Activated CD4-positive, alpha-beta memory T cell treated with anti-CD3 and anti-CD28 coated beads for 36 hours (primary cell): ENCODE measurements at regions not wholly inside any gene's neighbourhood (a gene's known extent, or its start where the extent isn't known, plus 50 kb on each side); places are given as distances from the start of the nearest gene placed in this dataset.
"Not testable (repeated sequence)": the region's sequence is repeated elsewhere in the genome, so short reads cannot be mapped to it uniquely, and the experiment has no call there.

ENCODE experiments used
- CTCF ChIA-PET: fragments of 350-600 bp; sonication (Branson Sonifier 250); formaldehyde crosslinking; loops from one replicate; lab custom pipeline; 2021; ENCODE audit warnings: antibody characterized with exemption, inconsistent platforms; lab: Charles Lee
- POLR2A ChIA-PET: fragments of 350-600 bp; sonication (Branson Sonifier 250); formaldehyde crosslinking; loops from one replicate; lab custom pipeline; 2021; ENCODE audit warnings: antibody characterized with exemption; lab: Charles Lee
- DNase-seq: peaks from one replicate; pipeline ENCODE4 v3.0.0-alpha.2; 2020
- H3K27ac Mint-ChIP-seq: one replicate; pipeline ENCODE4 v1.8.0; 2021; ENCODE audit warnings: mixed read lengths
- H3K27me3 Mint-ChIP-seq: one replicate; pipeline ENCODE4 v1.8.0; 2021; ENCODE audit warnings: mixed read lengths
- H3K36me3 Mint-ChIP-seq: one replicate; pipeline ENCODE4 v1.8.0; 2021; ENCODE audit warnings: mixed read lengths
- H3K4me1 Mint-ChIP-seq: one replicate; pipeline ENCODE4 v1.8.0; 2021; ENCODE audit warnings: low read depth, mixed read lengths
- H3K4me3 Mint-ChIP-seq: one replicate; pipeline ENCODE4 v1.8.0; 2021; ENCODE audit warnings: mild to moderate bottlenecking, mixed read lengths
- H3K9me3 Mint-ChIP-seq: one replicate; pipeline ENCODE4 v1.8.0; 2021; ENCODE audit warnings: mixed read lengths
- intact Hi-C: fragments of 100-400 bp; cut with micrococcal nuclease; formaldehyde crosslinking; loops from one replicate; pipeline ENCODE4 v1.15.1; 2023

- intact Hi-C loops, POLR2A ChIA-PET, H3K27me3 Mint-ChIP-seq, H3K4me3 Mint-ChIP-seq, H3K4me1 Mint-ChIP-seq, H3K27ac Mint-ChIP-seq, DNase-seq, H3K9me3 Mint-ChIP-seq: not testable (repeated sequence)
- peaks cover 22% of the 10 kb centered on the region for H3K36me3 Mint-ChIP-seq
- CTCF ChIA-PET: interaction anchor here (1.0 kb wide), 1 partner anchor 141 kb away, joined by 3 read pairs; no protein-coding TSS in a partner anchor
These were observed 74.4 kb upstream of the KCTD7 start for GRCh38 chr7:66554291-66554690.

GRCh38 chr7:66554842-66555430, 73.7 kb upstream of the KCTD7 start:
- intact Hi-C loops: loop anchor here (5.0 kb wide), 1 partner anchor 523 kb away; no protein-coding TSS in a partner anchor
- H3K9me3 Mint-ChIP-seq, H3K4me1 Mint-ChIP-seq, POLR2A ChIA-PET, H3K4me3 Mint-ChIP-seq, DNase-seq, H3K27me3 Mint-ChIP-seq, CTCF ChIA-PET, H3K27ac Mint-ChIP-seq: not testable (repeated sequence)
- H3K36me3 Mint-ChIP-seq: peaks cover 20% of the 10 kb centered on the region

- POLR2A ChIA-PET: no interaction called here
- DNase-seq: no peak
These were observed 72.5 kb upstream of the KCTD7 start for GRCh38 chr7:66556177-66556548.

GRCh38 chr7:66556549-66557213, 72.0 kb upstream of the KCTD7 start:
- H3K4me3 Mint-ChIP-seq: no peak overlapping the region
- H3K36me3 Mint-ChIP-seq: peaks cover 16% of the 10 kb centered on the region
- DNase-seq: no peak
- no peaks in the 10 kb centered on the region for H3K27me3 Mint-ChIP-seq
- POLR2A ChIA-PET: no interaction called here
- H3K9me3 Mint-ChIP-seq: no peaks in the 10 kb centered on the region
- CTCF ChIA-PET: interaction anchor here (0.6 to 1.7 kb wide), 3 partner anchors 11 to 182 kb away, joined by 3 to 4 read pairs (median 4); no protein-coding TSS in a partner anchor
- H3K27ac Mint-ChIP-seq: no peak overlapping the region
- intact Hi-C loops: loop anchor here (2.0 to 5.0 kb wide), 2 partner anchors 72 to 524 kb away; partner anchors contain the start of gene KCTD7
- no peaks in the 10 kb centered on the region for H3K4me1 Mint-ChIP-seq

More at GRCh38 chr7:66556177-66556548, 72.5 kb upstream of the KCTD7 start:
- Mint-ChIP-seq H3K4me3 (no peak overlapping the region), H3K9me3 (no peaks in the 10 kb centered on the region), H3K27ac (no peak overlapping the region), H3K4me1 (no peaks in the 10 kb centered on the region), H3K36me3 (peaks cover 20% of the 10 kb centered on the region), H3K27me3 (no peaks in the 10 kb centered on the region)
- CTCF ChIA-PET: no interaction called here
- intact Hi-C loops: loop anchor here (2.0 to 5.0 kb wide), 2 partner anchors 73 to 524 kb away; partner anchors contain the start of gene KCTD7

- intact Hi-C loops: loop anchor here (2.0 to 5.0 kb wide), 2 partner anchors 71 to 525 kb away; partner anchors contain the start of gene KCTD7
- CTCF ChIA-PET: interaction anchor here (0.6 to 1.7 kb wide), 15 partner anchors 11 to 287 kb away, joined by 3 to 5 read pairs (median 3); no protein-coding TSS in a partner anchor
- H3K36me3 Mint-ChIP-seq: peaks cover 13% of the 10 kb centered on the region
These were observed 71.2 kb upstream of the KCTD7 start for GRCh38 chr7:66557214-66558200.

GRCh38 chr7:66558201-66558641, 70.5 kb upstream of the KCTD7 start:
- Mint-ChIP-seq H3K9me3 (no peaks in the 10 kb centered on the region), H3K27me3 (no peaks in the 10 kb centered on the region), H3K36me3 (peaks cover 10% of the 10 kb centered on the region), H3K4me3 (no peak overlapping the region), H3K27ac (no peak overlapping the region), H3K4me1 (no peaks in the 10 kb centered on the region)
- intact Hi-C loops: loop anchor here (5.0 kb wide), 1 partner anchor 526 kb away; no protein-coding TSS in a partner anchor
- ChIA-PET POLR2A (no interaction called here), CTCF (interaction anchor here (0.6 to 1.7 kb wide), 15 partner anchors 12 to 286 kb away, joined by 3 to 5 read pairs (median 3); no protein-coding TSS in a partner anchor)
- DNase-seq: no peak

More at GRCh38 chr7:66557214-66558200, 71.2 kb upstream of the KCTD7 start:
- Mint-ChIP-seq H3K27ac (no peak overlapping the region), H3K4me1 (no peaks in the 10 kb centered on the region), H3K27me3 (no peaks in the 10 kb centered on the region), H3K9me3 (no peaks in the 10 kb centered on the region), H3K4me3 (no peak overlapping the region)
- DNase-seq: peak; percentile 78
- POLR2A ChIA-PET: no interaction called here

- DNase-seq: no peak
- H3K27ac Mint-ChIP-seq: no peak overlapping the region
- H3K36me3 Mint-ChIP-seq: peaks cover 9% of the 10 kb centered on the region
- intact Hi-C loops: loop anchor here (5.0 kb wide), 1 partner anchor 527 kb away; no protein-coding TSS in a partner anchor
- no peaks in the 10 kb centered on the region for H3K27me3 Mint-ChIP-seq
- CTCF ChIA-PET: interaction anchor here (0.6 to 1.7 kb wide), 5 partner anchors 16 to 228 kb away, joined by 3 to 5 read pairs (median 4); no protein-coding TSS in a partner anchor
- H3K4me1 Mint-ChIP-seq: no peaks in the 10 kb centered on the region
- no peak overlapping the region for H3K4me3 Mint-ChIP-seq
- no peaks in the 10 kb centered on the region for H3K9me3 Mint-ChIP-seq
- POLR2A ChIA-PET: no interaction called here
These were observed 69.8 kb upstream of the KCTD7 start for GRCh38 chr7:66558660-66559465.

- ChIA-PET POLR2A (no interaction called here), CTCF (no interaction called here)
- Mint-ChIP-seq H3K4me1 (peaks cover 2% of the 10 kb centered on the region), H3K27me3 (no peaks in the 10 kb centered on the region), H3K36me3 (peaks cover 6% of the 10 kb centered on the region), H3K9me3 (no peaks in the 10 kb centered on the region), H3K27ac (peak overlapping the region; percentile 12), H3K4me3 (no peak overlapping the region)
- no peak for DNase-seq
- intact Hi-C loops: no loop called here
These were observed 64.6 kb upstream of the KCTD7 start for GRCh38 chr7:66564045-66564444.

GRCh38 chr7:66570179-66570578, 58.5 kb upstream of the KCTD7 start:
- intact Hi-C loops, POLR2A ChIA-PET, CTCF ChIA-PET, H3K4me3 Mint-ChIP-seq, H3K27me3 Mint-ChIP-seq, H3K9me3 Mint-ChIP-seq, DNase-seq, H3K27ac Mint-ChIP-seq: not testable (repeated sequence)
- peaks cover 42% of the 10 kb centered on the region for H3K36me3 Mint-ChIP-seq
- peaks cover 12% of the 10 kb centered on the region for H3K4me1 Mint-ChIP-seq

- no peak overlapping the region for H3K4me3 Mint-ChIP-seq
- H3K36me3 Mint-ChIP-seq: peaks cover 48% of the 10 kb centered on the region
- ChIA-PET POLR2A (no interaction called here), CTCF (no interaction called here)
- DNase-seq: no peak
- H3K4me1 Mint-ChIP-seq: peaks cover 25% of the 10 kb centered on the region
- no peaks in the 10 kb centered on the region for H3K27me3 Mint-ChIP-seq
- intact Hi-C loops: no loop called here
- H3K9me3 Mint-ChIP-seq: no peaks in the 10 kb centered on the region
- H3K27ac Mint-ChIP-seq: no peak overlapping the region
These were observed 57.1 kb upstream of the KCTD7 start for GRCh38 chr7:66571568-66571967.
